ENCODE measurements at regions not wholly inside any gene's neighbourhood (a gene's known extent, or its start where the extent isn't known, plus 50 kb on each side); places are given as distances from the start of the nearest gene placed in this dataset.

DNA sequence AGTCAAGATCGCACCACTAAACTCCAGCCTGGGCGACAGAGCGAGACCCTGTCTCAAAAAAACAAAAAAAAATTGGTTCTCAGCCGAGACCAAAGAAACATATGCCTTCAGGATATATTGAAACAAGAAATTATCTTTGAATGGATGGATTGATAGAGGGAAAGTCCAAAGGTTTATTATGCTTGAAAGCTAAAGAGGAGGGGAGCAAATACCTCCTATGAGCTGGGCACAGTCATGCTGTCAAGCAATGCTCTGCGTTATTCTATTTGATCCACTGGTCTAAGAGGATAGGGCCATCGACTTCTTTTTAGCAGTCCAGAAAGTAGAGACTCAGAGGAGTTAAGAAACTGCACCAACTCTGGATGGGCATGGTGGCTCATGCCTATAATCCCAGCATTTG, 85.9 kb upstream of the SLC34A2 start:
- Histone ChIP-seq H3K27me3 (ENCODE audit: insufficient read depth) (no peaks in the 10 kb centered on the region), H3K9me2 (ENCODE audit: insufficient read depth) (no peaks in the 10 kb centered on the region), H3K36me3 (ENCODE audit: insufficient read depth) (no peaks in the 10 kb centered on the region), H4K20me1 (replicated peaks; ENCODE audit: insufficient read depth) (no peaks in the 10 kb centered on the region), H3K79me2 (replicated peaks; ENCODE audit: insufficient read depth) (no peaks in the 10 kb centered on the region), H3F3A (replicated peaks; ENCODE audit: low read depth) (no peaks in the 10 kb centered on the region), H3K4me1 (ENCODE audit: insufficient read depth) (peaks cover 8% of the 10 kb centered on the region), H2AFZ (no peak overlapping the region), H3K4me3 (no peak overlapping the region), H3K27ac (ENCODE audit: low read depth) (no peak overlapping the region), H3K4me2 (no peak overlapping the region)
- H3K27me3 Mint-ChIP-seq (ENCODE audit: insufficient read depth, low read depth, poor library complexity) = peaks cover 8% of the 10 kb centered on the region
- no peaks in the 10 kb centered on the region for H3K36me3 Mint-ChIP-seq (ENCODE audit: low read depth)
- H3K9me3 Mint-ChIP-seq = no peaks in the 10 kb centered on the region
- H3K4me1 Mint-ChIP-seq = peaks cover 7% of the 10 kb centered on the region
- H3K4me3 Mint-ChIP-seq = no peak overlapping the region
- ATAC-seq (no peak), DNase-seq (ENCODE audit: low spot score) (no peak)
- TF ChIP-seq CREB1 (CRISPR knock-in tag; IDR thresholded peaks at IDR 0.05; ENCODE audit: low read depth) (no peak), STAT1 (IDR thresholded peaks at IDR 0.05; ENCODE audit: unreplicated experiment) (no peak), ZNF331 (CRISPR knock-in tag; IDR thresholded peaks at IDR 0.05; ENCODE audit: low read depth) (no peak), JUNB (IDR thresholded peaks at IDR 0.05; ENCODE audit: unreplicated experiment) (no peak), ZNF114 (CRISPR knock-in tag; IDR thresholded peaks at IDR 0.05) (no peak), EZH2 (IDR thresholded peaks at IDR 0.05; ENCODE audit: low read depth, unreplicated experiment) (no peak), POLR2AphosphoS5 (IDR thresholded peaks at IDR 0.05; ENCODE audit: low read depth) (no peak), NANOG (IDR thresholded peaks at IDR 0.05; ENCODE audit: borderline replicate concordance) (no peak), EZH2phosphoT487 (IDR thresholded peaks at IDR 0.05; ENCODE audit: unreplicated experiment) (no peak)
- TF ChIP-seq, protein P1, sequence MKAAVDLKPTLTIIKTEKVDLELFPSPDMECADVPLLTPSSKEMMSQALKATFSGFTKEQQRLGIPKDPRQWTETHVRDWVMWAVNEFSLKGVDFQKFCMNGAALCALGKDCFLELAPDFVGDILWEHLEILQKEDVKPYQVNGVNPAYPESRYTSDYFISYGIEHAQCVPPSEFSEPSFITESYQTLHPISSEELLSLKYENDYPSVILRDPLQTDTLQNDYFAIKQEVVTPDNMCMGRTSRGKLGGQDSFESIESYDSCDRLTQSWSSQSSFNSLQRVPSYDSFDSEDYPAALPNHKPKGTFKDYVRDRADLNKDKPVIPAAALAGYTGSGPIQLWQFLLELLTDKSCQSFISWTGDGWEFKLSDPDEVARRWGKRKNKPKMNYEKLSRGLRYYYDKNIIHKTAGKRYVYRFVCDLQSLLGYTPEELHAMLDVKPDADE (IDR thresholded peaks at IDR 0.05) = no peak
- TF ChIP-seq, protein P2, sequence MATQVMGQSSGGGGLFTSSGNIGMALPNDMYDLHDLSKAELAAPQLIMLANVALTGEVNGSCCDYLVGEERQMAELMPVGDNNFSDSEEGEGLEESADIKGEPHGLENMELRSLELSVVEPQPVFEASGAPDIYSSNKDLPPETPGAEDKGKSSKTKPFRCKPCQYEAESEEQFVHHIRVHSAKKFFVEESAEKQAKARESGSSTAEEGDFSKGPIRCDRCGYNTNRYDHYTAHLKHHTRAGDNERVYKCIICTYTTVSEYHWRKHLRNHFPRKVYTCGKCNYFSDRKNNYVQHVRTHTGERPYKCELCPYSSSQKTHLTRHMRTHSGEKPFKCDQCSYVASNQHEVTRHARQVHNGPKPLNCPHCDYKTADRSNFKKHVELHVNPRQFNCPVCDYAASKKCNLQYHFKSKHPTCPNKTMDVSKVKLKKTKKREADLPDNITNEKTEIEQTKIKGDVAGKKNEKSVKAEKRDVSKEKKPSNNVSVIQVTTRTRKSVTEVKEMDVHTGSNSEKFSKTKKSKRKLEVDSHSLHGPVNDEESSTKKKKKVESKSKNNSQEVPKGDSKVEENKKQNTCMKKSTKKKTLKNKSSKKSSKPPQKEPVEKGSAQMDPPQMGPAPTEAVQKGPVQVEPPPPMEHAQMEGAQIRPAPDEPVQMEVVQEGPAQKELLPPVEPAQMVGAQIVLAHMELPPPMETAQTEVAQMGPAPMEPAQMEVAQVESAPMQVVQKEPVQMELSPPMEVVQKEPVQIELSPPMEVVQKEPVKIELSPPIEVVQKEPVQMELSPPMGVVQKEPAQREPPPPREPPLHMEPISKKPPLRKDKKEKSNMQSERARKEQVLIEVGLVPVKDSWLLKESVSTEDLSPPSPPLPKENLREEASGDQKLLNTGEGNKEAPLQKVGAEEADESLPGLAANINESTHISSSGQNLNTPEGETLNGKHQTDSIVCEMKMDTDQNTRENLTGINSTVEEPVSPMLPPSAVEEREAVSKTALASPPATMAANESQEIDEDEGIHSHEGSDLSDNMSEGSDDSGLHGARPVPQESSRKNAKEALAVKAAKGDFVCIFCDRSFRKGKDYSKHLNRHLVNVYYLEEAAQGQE (IDR thresholded peaks at IDR 0.05; ENCODE audit: unreplicated experiment) = no peak
- TF ChIP-seq, protein P3, sequence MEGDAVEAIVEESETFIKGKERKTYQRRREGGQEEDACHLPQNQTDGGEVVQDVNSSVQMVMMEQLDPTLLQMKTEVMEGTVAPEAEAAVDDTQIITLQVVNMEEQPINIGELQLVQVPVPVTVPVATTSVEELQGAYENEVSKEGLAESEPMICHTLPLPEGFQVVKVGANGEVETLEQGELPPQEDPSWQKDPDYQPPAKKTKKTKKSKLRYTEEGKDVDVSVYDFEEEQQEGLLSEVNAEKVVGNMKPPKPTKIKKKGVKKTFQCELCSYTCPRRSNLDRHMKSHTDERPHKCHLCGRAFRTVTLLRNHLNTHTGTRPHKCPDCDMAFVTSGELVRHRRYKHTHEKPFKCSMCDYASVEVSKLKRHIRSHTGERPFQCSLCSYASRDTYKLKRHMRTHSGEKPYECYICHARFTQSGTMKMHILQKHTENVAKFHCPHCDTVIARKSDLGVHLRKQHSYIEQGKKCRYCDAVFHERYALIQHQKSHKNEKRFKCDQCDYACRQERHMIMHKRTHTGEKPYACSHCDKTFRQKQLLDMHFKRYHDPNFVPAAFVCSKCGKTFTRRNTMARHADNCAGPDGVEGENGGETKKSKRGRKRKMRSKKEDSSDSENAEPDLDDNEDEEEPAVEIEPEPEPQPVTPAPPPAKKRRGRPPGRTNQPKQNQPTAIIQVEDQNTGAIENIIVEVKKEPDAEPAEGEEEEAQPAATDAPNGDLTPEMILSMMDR (conservative IDR thresholded peaks at IDR 0.05; ENCODE audit: low read depth in 2 of 2) = no peak
- TF ChIP-seq, protein P4, sequence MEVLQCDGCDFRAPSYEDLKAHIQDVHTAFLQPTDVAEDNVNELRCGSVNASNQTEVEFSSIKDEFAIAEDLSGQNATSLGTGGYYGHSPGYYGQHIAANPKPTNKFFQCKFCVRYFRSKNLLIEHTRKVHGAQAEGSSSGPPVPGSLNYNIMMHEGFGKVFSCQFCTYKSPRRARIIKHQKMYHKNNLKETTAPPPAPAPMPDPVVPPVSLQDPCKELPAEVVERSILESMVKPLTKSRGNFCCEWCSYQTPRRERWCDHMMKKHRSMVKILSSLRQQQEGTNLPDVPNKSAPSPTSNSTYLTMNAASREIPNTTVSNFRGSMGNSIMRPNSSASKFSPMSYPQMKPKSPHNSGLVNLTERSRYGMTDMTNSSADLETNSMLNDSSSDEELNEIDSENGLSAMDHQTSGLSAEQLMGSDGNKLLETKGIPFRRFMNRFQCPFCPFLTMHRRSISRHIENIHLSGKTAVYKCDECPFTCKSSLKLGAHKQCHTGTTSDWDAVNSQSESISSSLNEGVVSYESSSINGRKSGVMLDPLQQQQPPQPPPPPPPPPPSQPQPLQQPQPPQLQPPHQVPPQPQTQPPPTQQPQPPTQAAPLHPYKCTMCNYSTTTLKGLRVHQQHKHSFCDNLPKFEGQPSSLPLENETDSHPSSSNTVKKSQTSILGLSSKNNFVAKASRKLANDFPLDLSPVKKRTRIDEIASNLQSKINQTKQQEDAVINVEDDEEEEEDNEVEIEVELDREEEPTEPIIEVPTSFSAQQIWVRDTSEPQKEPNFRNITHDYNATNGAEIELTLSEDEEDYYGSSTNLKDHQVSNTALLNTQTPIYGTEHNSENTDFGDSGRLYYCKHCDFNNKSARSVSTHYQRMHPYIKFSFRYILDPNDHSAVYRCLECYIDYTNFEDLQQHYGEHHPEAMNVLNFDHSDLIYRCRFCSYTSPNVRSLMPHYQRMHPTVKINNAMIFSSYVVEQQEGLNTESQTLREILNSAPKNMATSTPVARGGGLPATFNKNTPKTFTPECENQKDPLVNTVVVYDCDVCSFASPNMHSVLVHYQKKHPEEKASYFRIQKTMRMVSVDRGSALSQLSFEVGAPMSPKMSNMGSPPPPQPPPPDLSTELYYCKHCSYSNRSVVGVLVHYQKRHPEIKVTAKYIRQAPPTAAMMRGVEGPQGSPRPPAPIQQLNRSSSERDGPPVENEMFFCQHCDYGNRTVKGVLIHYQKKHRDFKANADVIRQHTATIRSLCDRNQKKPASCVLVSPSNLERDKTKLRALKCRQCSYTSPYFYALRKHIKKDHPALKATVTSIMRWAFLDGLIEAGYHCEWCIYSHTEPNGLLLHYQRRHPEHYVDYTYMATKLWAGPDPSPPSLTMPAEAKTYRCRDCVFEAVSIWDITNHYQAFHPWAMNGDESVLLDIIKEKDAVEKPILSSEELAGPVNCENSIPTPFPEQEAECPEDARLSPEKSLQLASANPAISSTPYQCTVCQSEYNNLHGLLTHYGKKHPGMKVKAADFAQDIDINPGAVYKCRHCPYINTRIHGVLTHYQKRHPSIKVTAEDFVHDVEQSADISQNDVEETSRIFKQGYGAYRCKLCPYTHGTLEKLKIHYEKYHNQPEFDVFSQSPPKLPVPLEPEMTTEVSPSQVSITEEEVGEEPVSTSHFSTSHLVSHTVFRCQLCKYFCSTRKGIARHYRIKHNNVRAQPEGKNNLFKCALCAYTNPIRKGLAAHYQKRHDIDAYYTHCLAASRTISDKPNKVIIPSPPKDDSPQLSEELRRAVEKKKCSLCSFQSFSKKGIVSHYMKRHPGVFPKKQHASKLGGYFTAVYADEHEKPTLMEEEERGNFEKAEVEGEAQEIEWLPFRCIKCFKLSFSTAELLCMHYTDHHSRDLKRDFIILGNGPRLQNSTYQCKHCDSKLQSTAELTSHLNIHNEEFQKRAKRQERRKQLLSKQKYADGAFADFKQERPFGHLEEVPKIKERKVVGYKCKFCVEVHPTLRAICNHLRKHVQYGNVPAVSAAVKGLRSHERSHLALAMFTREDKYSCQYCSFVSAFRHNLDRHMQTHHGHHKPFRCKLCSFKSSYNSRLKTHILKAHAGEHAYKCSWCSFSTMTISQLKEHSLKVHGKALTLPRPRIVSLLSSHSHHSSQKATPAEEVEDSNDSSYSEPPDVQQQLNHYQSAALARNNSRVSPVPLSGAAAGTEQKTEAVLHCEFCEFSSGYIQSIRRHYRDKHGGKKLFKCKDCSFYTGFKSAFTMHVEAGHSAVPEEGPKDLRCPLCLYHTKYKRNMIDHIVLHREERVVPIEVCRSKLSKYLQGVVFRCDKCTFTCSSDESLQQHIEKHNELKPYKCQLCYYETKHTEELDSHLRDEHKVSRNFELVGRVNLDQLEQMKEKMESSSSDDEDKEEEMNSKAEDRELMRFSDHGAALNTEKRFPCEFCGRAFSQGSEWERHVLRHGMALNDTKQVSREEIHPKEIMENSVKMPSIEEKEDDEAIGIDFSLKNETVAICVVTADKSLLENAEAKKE (CRISPR knock-in tag; IDR thresholded peaks at IDR 0.05) = no peak
- H3K27ac Mint-ChIP-seq = no peak overlapping the region
